Upper lobe of left lung (tissue), 4 donors: ENCODE measurements at regions not wholly inside any gene's neighbourhood (a gene's known extent, or its start where the extent isn't known, plus 50 kb on each side); places are given as distances from the start of the nearest gene placed in this dataset.

ENCODE experiments used
- EP300 ChIP-seq, 4 donors: sonication (generic); formaldehyde crosslinking; IDR thresholded peaks; one replicate each; pipeline ENCODE4 v1.5.1; 2017; ENCODE audit warnings: antibody characterized with exemption in 4 of 4, control low read depth in 2 of 4
- POLR2A ChIP-seq, 4 donors: fragments of 450-650 bp; IDR thresholded peaks; one replicate each; pipeline ENCODE4 v1.5.1; 2016 to 2017; ENCODE audit warnings: antibody characterized with exemption in 4 of 4, mild to moderate bottlenecking in 2 of 4
- TF ChIP-seq, protein P1 (sequence below), 6 experiments: fragments of 450-650 bp in 4 of 6; fragments of 200-600 bp in 2 of 6; sonication (generic) in 2 of 6; IDR thresholded peaks; one replicate each; pipeline ENCODE4 v1.5.1; 2016 to 2019; ENCODE audit warnings: antibody characterized with exemption in 6 of 6

DNA sequence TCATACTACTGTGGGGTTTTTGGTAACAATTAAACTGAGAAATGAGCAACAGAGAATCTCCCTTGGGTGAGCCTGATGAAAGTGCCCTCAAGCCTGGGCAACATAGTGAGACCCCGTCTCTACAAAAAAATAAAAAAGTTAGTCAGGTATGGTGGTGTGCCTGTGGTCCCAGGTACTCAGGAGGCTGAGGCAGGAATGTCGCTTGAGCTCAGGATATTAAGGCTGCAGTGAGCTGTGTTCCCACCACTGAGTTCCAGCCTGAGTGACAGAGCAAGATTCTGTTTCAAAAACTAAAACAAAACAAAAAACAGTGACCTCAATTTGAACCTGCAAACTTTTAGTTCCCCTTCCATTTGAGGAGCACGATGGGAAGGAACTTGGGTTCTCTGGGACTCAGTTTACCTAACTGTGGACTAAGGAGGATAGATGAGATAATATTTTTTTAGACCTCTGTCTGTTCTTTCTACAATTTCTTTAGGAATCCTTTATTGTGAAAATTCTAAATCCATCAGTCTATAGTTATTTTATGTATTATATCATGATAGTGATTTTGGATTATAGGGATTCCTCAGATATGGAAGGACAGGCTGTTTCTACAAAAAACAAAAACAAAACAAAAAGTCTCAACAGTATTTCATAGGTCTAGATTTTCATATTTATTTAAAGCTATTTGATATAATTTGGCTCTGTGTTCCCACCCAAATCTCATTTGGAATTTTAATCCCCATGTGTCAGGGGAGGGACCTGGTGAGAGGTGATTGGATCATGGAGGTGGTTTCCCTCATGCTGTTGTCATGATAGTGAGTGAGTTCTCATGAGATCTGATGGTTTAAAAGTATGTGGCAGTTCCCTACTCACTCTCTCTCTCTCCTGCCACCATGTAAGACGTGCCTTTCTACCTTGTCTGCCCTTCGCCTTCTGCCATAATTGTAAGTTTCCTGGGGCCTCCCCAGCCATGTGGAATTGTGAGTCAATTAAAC lies 178.6 kb downstream of the MYCN start:
- TF ChIP-seq, protein P1, sequence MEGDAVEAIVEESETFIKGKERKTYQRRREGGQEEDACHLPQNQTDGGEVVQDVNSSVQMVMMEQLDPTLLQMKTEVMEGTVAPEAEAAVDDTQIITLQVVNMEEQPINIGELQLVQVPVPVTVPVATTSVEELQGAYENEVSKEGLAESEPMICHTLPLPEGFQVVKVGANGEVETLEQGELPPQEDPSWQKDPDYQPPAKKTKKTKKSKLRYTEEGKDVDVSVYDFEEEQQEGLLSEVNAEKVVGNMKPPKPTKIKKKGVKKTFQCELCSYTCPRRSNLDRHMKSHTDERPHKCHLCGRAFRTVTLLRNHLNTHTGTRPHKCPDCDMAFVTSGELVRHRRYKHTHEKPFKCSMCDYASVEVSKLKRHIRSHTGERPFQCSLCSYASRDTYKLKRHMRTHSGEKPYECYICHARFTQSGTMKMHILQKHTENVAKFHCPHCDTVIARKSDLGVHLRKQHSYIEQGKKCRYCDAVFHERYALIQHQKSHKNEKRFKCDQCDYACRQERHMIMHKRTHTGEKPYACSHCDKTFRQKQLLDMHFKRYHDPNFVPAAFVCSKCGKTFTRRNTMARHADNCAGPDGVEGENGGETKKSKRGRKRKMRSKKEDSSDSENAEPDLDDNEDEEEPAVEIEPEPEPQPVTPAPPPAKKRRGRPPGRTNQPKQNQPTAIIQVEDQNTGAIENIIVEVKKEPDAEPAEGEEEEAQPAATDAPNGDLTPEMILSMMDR (IDR thresholded peaks at IDR 0.05) = no peak
- TF ChIP-seq POLR2A (IDR thresholded peaks at IDR 0.05) (no peak), EP300 (IDR thresholded peaks at IDR 0.05) (no peak)
